ENCODE measurements at regions not wholly inside any gene's neighbourhood (a gene's known extent, or its start where the extent isn't known, plus 50 kb on each side); places are given as distances from the start of the nearest gene placed in this dataset.

GRCh38 chr5:6837095-6837494, 123.9 kb downstream of the TENT4A start:
- Mint-ChIP-seq H3K27me3 (ENCODE audit: low read depth) (no peaks in the 10 kb centered on the region; the same call in 1 of the 2 replicates), H3K4me3 (no peak overlapping the region), H3K36me3 (peaks cover 14% of the 10 kb centered on the region), H3K9me3 (peaks cover 20% of the 10 kb centered on the region), H3K27ac (no peak overlapping the region), H3K4me1 (peaks cover 7% of the 10 kb centered on the region)
- ATAC-seq (no peak), DNase-seq (ENCODE audit: low spot score) (no peak)
- POLR2A ChIA-PET, result interaction anchor here (0.6 kb wide), 1 partner anchor 71 kb away, joined by 3 read pairs; no protein-coding TSS in a partner anchor
- CTCF ChIA-PET, result no interaction called here
- TF ChIP-seq PREB (CRISPR knock-in tag; IDR thresholded peaks at IDR 0.05; ENCODE audit: borderline replicate concordance), result no peak
- no peak for TF ChIP-seq ESRRA (CRISPR knock-in tag; IDR thresholded peaks at IDR 0.05; ENCODE audit: borderline replicate concordance)
- TF ChIP-seq, protein P1, sequence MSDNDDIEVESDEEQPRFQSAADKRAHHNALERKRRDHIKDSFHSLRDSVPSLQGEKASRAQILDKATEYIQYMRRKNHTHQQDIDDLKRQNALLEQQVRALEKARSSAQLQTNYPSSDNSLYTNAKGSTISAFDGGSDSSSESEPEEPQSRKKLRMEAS (CRISPR knock-in tag; IDR thresholded peaks at IDR 0.05), result no peak
- no peak for TF ChIP-seq ZNF219 (CRISPR knock-in tag; IDR thresholded peaks at IDR 0.05; ENCODE audit: borderline replicate concordance)
- TF ChIP-seq NFE2L1 (CRISPR knock-in tag; IDR thresholded peaks at IDR 0.05), result no peak
- no peak for TF ChIP-seq HMGA2 (CRISPR knock-in tag; IDR thresholded peaks at IDR 0.05)
- TF ChIP-seq, protein P2, sequence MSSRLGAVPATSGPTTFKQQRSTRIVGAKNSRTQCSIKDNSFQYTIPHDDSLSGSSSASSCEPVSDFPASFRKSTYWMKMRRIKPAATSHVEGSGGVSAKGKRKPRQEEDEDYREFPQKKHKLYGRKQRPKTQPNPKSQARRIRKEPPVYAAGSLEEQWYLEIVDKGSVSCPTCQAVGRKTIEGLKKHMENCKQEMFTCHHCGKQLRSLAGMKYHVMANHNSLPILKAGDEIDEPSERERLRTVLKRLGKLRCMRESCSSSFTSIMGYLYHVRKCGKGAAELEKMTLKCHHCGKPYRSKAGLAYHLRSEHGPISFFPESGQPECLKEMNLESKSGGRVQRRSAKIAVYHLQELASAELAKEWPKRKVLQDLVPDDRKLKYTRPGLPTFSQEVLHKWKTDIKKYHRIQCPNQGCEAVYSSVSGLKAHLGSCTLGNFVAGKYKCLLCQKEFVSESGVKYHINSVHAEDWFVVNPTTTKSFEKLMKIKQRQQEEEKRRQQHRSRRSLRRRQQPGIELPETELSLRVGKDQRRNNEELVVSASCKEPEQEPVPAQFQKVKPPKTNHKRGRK (CRISPR knock-in tag; IDR thresholded peaks at IDR 0.05; ENCODE audit: borderline replicate concordance), result no peak
- no peak for TF ChIP-seq AFF4 (CRISPR knock-in tag; IDR thresholded peaks at IDR 0.05; ENCODE audit: borderline replicate concordance)
- TF ChIP-seq, protein P3, sequence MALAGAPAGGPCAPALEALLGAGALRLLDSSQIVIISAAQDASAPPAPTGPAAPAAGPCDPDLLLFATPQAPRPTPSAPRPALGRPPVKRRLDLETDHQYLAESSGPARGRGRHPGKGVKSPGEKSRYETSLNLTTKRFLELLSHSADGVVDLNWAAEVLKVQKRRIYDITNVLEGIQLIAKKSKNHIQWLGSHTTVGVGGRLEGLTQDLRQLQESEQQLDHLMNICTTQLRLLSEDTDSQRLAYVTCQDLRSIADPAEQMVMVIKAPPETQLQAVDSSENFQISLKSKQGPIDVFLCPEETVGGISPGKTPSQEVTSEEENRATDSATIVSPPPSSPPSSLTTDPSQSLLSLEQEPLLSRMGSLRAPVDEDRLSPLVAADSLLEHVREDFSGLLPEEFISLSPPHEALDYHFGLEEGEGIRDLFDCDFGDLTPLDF (CRISPR knock-in tag; IDR thresholded peaks at IDR 0.05), result no peak
- TF ChIP-seq, protein P4, sequence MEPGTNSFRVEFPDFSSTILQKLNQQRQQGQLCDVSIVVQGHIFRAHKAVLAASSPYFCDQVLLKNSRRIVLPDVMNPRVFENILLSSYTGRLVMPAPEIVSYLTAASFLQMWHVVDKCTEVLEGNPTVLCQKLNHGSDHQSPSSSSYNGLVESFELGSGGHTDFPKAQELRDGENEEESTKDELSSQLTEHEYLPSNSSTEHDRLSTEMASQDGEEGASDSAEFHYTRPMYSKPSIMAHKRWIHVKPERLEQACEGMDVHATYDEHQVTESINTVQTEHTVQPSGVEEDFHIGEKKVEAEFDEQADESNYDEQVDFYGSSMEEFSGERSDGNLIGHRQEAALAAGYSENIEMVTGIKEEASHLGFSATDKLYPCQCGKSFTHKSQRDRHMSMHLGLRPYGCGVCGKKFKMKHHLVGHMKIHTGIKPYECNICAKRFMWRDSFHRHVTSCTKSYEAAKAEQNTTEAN (CRISPR knock-in tag; IDR thresholded peaks at IDR 0.05), result no peak
- TF ChIP-seq SMAD4 (CRISPR knock-in tag; IDR thresholded peaks at IDR 0.05), result no peak
- no peak for TF ChIP-seq STAT6 (CRISPR knock-in tag; conservative IDR thresholded peaks at IDR 0.05; ENCODE audit: low read depth)
- TF ChIP-seq, protein P5, sequence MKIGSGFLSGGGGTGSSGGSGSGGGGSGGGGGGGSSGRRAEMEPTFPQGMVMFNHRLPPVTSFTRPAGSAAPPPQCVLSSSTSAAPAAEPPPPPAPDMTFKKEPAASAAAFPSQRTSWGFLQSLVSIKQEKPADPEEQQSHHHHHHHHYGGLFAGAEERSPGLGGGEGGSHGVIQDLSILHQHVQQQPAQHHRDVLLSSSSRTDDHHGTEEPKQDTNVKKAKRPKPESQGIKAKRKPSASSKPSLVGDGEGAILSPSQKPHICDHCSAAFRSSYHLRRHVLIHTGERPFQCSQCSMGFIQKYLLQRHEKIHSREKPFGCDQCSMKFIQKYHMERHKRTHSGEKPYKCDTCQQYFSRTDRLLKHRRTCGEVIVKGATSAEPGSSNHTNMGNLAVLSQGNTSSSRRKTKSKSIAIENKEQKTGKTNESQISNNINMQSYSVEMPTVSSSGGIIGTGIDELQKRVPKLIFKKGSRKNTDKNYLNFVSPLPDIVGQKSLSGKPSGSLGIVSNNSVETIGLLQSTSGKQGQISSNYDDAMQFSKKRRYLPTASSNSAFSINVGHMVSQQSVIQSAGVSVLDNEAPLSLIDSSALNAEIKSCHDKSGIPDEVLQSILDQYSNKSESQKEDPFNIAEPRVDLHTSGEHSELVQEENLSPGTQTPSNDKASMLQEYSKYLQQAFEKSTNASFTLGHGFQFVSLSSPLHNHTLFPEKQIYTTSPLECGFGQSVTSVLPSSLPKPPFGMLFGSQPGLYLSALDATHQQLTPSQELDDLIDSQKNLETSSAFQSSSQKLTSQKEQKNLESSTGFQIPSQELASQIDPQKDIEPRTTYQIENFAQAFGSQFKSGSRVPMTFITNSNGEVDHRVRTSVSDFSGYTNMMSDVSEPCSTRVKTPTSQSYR (CRISPR knock-in tag; IDR thresholded peaks at IDR 0.05), result no peak
- TF ChIP-seq FOXJ3 (CRISPR knock-in tag; IDR thresholded peaks at IDR 0.05; ENCODE audit: borderline replicate concordance), result no peak
- TF ChIP-seq RELA (CRISPR knock-in tag; IDR thresholded peaks at IDR 0.05; ENCODE audit: borderline replicate concordance), result no peak
- TF ChIP-seq, protein P6, sequence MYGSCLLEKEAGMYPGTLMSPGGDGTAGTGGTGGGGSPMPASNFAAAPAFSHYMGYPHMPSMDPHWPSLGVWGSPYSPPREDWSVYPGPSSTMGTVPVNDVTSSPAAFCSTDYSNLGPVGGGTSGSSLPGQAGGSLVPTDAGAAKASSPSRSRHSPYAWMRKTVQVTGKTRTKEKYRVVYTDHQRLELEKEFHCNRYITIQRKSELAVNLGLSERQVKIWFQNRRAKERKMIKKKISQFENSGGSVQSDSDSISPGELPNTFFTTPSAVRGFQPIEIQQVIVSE (CRISPR knock-in tag; IDR thresholded peaks at IDR 0.05; ENCODE audit: borderline replicate concordance), result no peak
- TF ChIP-seq MYBL2 (CRISPR knock-in tag; IDR thresholded peaks at IDR 0.05), result no peak
- no peak for TF ChIP-seq CBFB (CRISPR knock-in tag; IDR thresholded peaks at IDR 0.05; ENCODE audit: low read depth)
- TF ChIP-seq ZNF423 (CRISPR knock-in tag; IDR thresholded peaks at IDR 0.05), result no peak
